PFSK-1 (cell line): ENCODE measurements at regions not wholly inside any gene's neighbourhood (a gene's known extent, or its start where the extent isn't known, plus 50 kb on each side); places are given as distances from the start of the nearest gene placed in this dataset.

Experiments used
- FOXP2 ChIP-seq: optimal IDR thresholded peaks from 2 replicates; pipeline ENCODE3; 2011; ENCODE audit warnings: borderline replicate concordance, control low read depth, inconsistent platforms; ENCODE audit not compliant: insufficient read depth; ENCODE audit errors: extremely low read length, extremely low read depth
- POLR2AphosphoS5 ChIP-seq: IDR thresholded peaks from 2 replicates; pipeline ENCODE4 v1.6.1; 2012; ENCODE audit warnings: low read depth, mild to moderate bottlenecking, control low read depth, low read length, moderate library complexity
- SIN3A ChIP-seq: IDR thresholded peaks from 2 replicates; pipeline ENCODE4 v1.6.1; 2012; ENCODE audit warnings: mild to moderate bottlenecking, low read length, moderate library complexity, borderline replicate concordance; ENCODE audit not compliant: insufficient read depth
- TAF1 ChIP-seq: IDR thresholded peaks from 2 replicates; pipeline ENCODE4 v1.6.1; 2012; ENCODE audit warnings: low read length, control low read depth, borderline replicate concordance; ENCODE audit not compliant: insufficient read depth
- TF ChIP-seq, protein P1 (sequence below), 2 experiments: IDR thresholded peaks; 2 replicates each; pipeline versions ENCODE4 v1.6.1 to v1.8.0; 2011 to 2012; ENCODE audit warnings: low read depth in 2 of 2, low read length in 2 of 2, control low read depth in 1 of 2, inconsistent platforms in 1 of 2, mild to moderate bottlenecking in 1 of 2, moderate library complexity in 1 of 2; ENCODE audit not compliant: insufficient read depth in 1 of 2

- TF ChIP-seq, protein P1, sequence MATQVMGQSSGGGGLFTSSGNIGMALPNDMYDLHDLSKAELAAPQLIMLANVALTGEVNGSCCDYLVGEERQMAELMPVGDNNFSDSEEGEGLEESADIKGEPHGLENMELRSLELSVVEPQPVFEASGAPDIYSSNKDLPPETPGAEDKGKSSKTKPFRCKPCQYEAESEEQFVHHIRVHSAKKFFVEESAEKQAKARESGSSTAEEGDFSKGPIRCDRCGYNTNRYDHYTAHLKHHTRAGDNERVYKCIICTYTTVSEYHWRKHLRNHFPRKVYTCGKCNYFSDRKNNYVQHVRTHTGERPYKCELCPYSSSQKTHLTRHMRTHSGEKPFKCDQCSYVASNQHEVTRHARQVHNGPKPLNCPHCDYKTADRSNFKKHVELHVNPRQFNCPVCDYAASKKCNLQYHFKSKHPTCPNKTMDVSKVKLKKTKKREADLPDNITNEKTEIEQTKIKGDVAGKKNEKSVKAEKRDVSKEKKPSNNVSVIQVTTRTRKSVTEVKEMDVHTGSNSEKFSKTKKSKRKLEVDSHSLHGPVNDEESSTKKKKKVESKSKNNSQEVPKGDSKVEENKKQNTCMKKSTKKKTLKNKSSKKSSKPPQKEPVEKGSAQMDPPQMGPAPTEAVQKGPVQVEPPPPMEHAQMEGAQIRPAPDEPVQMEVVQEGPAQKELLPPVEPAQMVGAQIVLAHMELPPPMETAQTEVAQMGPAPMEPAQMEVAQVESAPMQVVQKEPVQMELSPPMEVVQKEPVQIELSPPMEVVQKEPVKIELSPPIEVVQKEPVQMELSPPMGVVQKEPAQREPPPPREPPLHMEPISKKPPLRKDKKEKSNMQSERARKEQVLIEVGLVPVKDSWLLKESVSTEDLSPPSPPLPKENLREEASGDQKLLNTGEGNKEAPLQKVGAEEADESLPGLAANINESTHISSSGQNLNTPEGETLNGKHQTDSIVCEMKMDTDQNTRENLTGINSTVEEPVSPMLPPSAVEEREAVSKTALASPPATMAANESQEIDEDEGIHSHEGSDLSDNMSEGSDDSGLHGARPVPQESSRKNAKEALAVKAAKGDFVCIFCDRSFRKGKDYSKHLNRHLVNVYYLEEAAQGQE (IDR thresholded peaks at IDR 0.05; ENCODE audit: insufficient read depth in 1 of 2, low read depth in 2 of 2, low read length in 2 of 2): no peak
- TF ChIP-seq TAF1 (no peak), POLR2AphosphoS5 (no peak), SIN3A (no peak), FOXP2 (no peak)
Measured at GRCh38 chr2:58971511-58972360, 730.6 kb upstream of the FANCL start.

DNA sequence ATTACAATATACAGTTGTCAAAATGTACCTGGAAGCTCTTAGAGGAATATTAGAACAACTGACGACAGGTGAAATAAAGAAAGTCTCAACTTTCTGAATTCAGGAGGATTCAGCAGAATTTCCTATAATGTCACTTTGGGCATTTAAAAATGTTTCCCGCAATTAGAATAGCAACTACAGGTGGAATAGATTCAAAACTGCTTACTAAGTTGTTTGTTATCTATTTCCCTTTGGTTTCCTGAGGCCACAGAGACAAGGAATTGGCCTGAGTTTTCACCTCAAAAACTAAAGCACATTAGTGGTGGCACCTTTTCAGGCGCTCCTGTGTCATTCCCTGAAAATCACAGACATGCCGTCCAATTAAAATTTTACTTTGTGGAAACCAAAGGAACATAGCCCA is 729.2 kb upstream of the FANCL start:
- no peak for TF ChIP-seq TAF1
- TF ChIP-seq FOXP2: no peak

DNA sequence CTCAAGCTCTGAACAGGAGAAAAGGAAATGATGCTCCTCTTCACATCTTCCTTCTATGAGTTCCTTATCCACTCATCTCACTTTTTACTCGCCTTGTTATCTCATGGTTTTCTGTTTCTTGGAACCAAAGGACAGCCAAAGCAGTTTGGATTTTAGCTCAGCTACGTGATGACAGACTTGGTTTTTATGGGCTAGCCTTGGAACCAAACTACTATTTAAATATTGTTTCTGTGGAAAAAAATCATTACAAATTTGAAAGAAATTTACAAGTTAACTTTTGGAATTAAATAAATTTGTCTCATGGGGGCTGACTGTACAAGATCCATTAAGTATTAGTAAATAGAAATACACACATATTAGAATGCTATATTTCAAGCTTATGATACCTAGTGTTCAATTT is 727.8 kb upstream of the FANCL start:
- TF ChIP-seq TAF1 (no peak), FOXP2 (no peak), SIN3A (no peak), POLR2AphosphoS5 (no peak)
- TF ChIP-seq, protein P1 (IDR thresholded peaks at IDR 0.05; ENCODE audit: insufficient read depth in 1 of 2, low read depth in 2 of 2, low read length in 2 of 2): no peak

DNA sequence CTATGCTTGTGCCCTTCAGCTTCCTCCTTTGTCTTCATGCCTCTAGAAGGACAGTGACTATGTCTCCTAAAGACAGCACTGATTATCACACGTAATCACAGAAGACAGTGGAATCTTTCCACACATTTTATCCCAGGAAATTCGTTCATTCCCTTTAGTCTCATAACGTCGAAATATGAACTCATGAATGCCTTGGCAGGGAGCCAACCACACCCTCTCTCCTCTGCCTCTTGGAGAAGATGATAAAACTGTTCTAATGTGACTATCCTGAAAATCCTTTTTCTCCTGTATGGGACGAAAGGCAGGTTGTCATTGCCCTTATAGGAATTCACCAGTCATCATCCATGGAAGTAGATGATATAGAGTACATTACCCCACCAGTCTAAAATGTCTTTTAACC is 726.6 kb upstream of the FANCL start:
- TF ChIP-seq, protein P1 (IDR thresholded peaks at IDR 0.05; ENCODE audit: insufficient read depth in 1 of 2, low read depth in 2 of 2, low read length in 2 of 2): no peak
- no peak for TF ChIP-seq SIN3A
- no peak for TF ChIP-seq TAF1
- TF ChIP-seq FOXP2: no peak
- no peak for TF ChIP-seq POLR2AphosphoS5

- TF ChIP-seq POLR2AphosphoS5 (no peak), SIN3A (no peak), FOXP2 (no peak), TAF1 (no peak)
- TF ChIP-seq, protein P1 (IDR thresholded peaks at IDR 0.05; ENCODE audit: insufficient read depth in 1 of 2, low read depth in 2 of 2, low read length in 2 of 2): no peak
Measured at GRCh38 chr2:58965602-58966001, 724.5 kb upstream of the FANCL start.
